OCI-LY3 (cell line): ENCODE measurements at regions not wholly inside any gene's neighbourhood (a gene's known extent, or its start where the extent isn't known, plus 50 kb on each side); places are given as distances from the start of the nearest gene placed in this dataset.
"Not testable (repeated sequence)": the region's sequence is repeated elsewhere in the genome, so short reads cannot be mapped to it uniquely, and the experiment has no call there.

Experiments
- H2AFZ ChIP-seq: fragments of 200-600, 300-600 bp; shearing (Covaris generic); 2 replicates; pipeline ENCODE4 v1.6.0; 2014; ENCODE audit warnings: antibody characterized with exemption, low read depth, low read length
- H3K27ac ChIP-seq: fragments of 200-600, 300-600 bp; sonication (generic); 2 replicates; pipeline ENCODE4 v1.5.1; 2014; ENCODE audit warnings: mild to moderate bottlenecking, low read length, moderate library complexity, mixed read lengths
- H3K27me3 ChIP-seq: fragments of 200-600, 300-600 bp; sonication (generic); 2 replicates; pipeline ENCODE4 v1.6.1; 2014; ENCODE audit warnings: low read depth, low read length, mixed read lengths
- H3K36me3 ChIP-seq: fragments of 200-600, 300-600 bp; sonication (generic); replicated peaks from 2 replicates; pipeline ENCODE3; 2014; ENCODE audit warnings: low read depth, low read length, mixed read lengths
- H3K4me1 ChIP-seq: fragments of 300-600, 200-600 bp; sonication (generic); 2 replicates; pipeline ENCODE4 v1.6.1; 2014; ENCODE audit warnings: low read length, mixed read lengths
- H3K4me2 ChIP-seq: fragments of 200-600, 300-600 bp; sonication (generic); 2 replicates; pipeline ENCODE4 v1.6.1; 2014; ENCODE audit warnings: low read length, mixed read lengths
- H3K4me3 ChIP-seq: fragments of 300-600, 200-600 bp; sonication (generic); 2 replicates; pipeline ENCODE4 v1.5.1; 2014; ENCODE audit warnings: antibody characterized with exemption, mild to moderate bottlenecking, low read length, moderate library complexity
- H3K79me2 ChIP-seq: fragments of 300-600, 200-600 bp; shearing (Covaris generic); 2 replicates; pipeline ENCODE4 v1.6.1; 2014; ENCODE audit warnings: mild to moderate bottlenecking, low read length, mixed read lengths
- H3K9ac ChIP-seq: fragments of 300-600, 200-600 bp; shearing (Covaris generic); 2 replicates; pipeline ENCODE4 v1.6.0; 2014; ENCODE audit warnings: mild to moderate bottlenecking, low read length, moderate library complexity
- H3K9me3 ChIP-seq: fragments of 200-600, 300-600 bp; shearing (Covaris generic); 2 replicates; pipeline ENCODE4 v1.6.1; 2014; ENCODE audit warnings: low read length, mixed read lengths; ENCODE audit not compliant: insufficient read depth
- H4K20me1 ChIP-seq: fragments of 200-600, 300-600 bp; sonication (generic); 2 replicates; pipeline ENCODE4 v1.6.1; 2016; ENCODE audit warnings: low read length, mixed read lengths; ENCODE audit not compliant: insufficient read depth
- CTCF ChIP-seq: fragments of 200-600, 300-600 bp; sonication (generic); IDR thresholded peaks from 2 replicates; pipeline ENCODE4 v1.5.1; 2014; ENCODE audit warnings: antibody characterized with exemption, low read length, low read depth
- EZH2phosphoT487 ChIP-seq: fragments of 200-600 bp; shearing (Covaris generic); IDR thresholded peaks from 2 replicates; pipeline ENCODE4 v1.6.1; 2018; ENCODE audit warnings: antibody characterized with exemption, mixed run types, low read depth

- Histone ChIP-seq H3K79me2 (no peaks in the 10 kb centered on the region), H3K4me1 (no peaks in the 10 kb centered on the region), H3K9ac (no peak overlapping the region), H3K27ac (no peak overlapping the region), H3K36me3 (no peaks in the 10 kb centered on the region), H3K9me3 (no peaks in the 10 kb centered on the region), H3K27me3 (no peaks in the 10 kb centered on the region), H4K20me1 (no peaks in the 10 kb centered on the region), H2AFZ (no peak overlapping the region), H3K4me3 (no peak overlapping the region), H3K4me2 (no peak overlapping the region)
- TF ChIP-seq EZH2phosphoT487 (no peak), CTCF (no peak)
These were observed 120.2 kb upstream of the HCCS start for GRCh38 chrX:10990976-10991375.

- no peak overlapping the region for H3K9ac ChIP-seq
- no peak overlapping the region for H3K27ac ChIP-seq
- TF ChIP-seq EZH2phosphoT487 = no peak
- no peak for TF ChIP-seq CTCF
- no peaks in the 10 kb centered on the region for H3K9me3 ChIP-seq
- H4K20me1 ChIP-seq = no peaks in the 10 kb centered on the region
- no peak overlapping the region for H3K4me3 ChIP-seq
- H3K27me3 ChIP-seq = no peaks in the 10 kb centered on the region
- H2AFZ ChIP-seq = no peak overlapping the region
- H3K4me1 ChIP-seq = no peaks in the 10 kb centered on the region
- H3K79me2 ChIP-seq = no peaks in the 10 kb centered on the region
- no peak overlapping the region for H3K4me2 ChIP-seq
- no peaks in the 10 kb centered on the region for H3K36me3 ChIP-seq
These were observed 119.0 kb upstream of the HCCS start for GRCh38 chrX:10992110-10992509.

DNA sequence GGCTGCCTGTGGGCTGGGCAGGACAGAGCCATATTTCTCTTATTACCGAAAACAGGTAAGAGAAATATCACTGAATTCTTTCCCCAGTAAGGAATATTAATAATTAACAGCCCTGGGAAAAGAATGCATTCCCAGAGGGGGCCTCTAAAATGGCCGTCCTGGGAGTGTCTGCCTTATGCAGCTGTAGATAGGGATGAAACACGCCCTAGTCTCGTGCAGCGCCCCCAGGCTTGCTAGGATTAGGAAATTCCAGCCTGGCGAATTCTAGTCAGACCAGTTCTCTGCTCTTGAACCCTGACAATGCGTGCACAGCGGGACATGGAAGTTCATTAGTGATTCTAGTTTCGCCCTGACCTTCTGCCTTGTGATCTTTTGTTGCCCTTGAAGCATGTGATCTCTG, 104.1 kb upstream of the HCCS start:
- not testable (repeated sequence) for H3K36me3 ChIP-seq, H3K4me2 ChIP-seq, H4K20me1 ChIP-seq, H3K27ac ChIP-seq, H3K9ac ChIP-seq, H2AFZ ChIP-seq, H3K79me2 ChIP-seq, H3K9me3 ChIP-seq, H3K4me1 ChIP-seq, H3K4me3 ChIP-seq, H3K27me3 ChIP-seq

- no peaks in the 10 kb centered on the region for H3K9me3 ChIP-seq
- no peaks in the 10 kb centered on the region for H3K79me2 ChIP-seq
- H3K4me1 ChIP-seq = no peaks in the 10 kb centered on the region
- no peak overlapping the region for H3K4me2 ChIP-seq
- no peak for TF ChIP-seq EZH2phosphoT487
- no peak for TF ChIP-seq CTCF
- H3K9ac ChIP-seq = no peak overlapping the region
- H3K27me3 ChIP-seq = no peaks in the 10 kb centered on the region
- no peaks in the 10 kb centered on the region for H4K20me1 ChIP-seq
- H3K27ac ChIP-seq = no peak overlapping the region
- no peak overlapping the region for H3K4me3 ChIP-seq
- H2AFZ ChIP-seq = no peak overlapping the region
- H3K36me3 ChIP-seq = no peaks in the 10 kb centered on the region
These were observed 100.7 kb upstream of the HCCS start for GRCh38 chrX:11010476-11010875.

GRCh38 chrX:11016728-11017127, 94.4 kb upstream of the HCCS start:
- no peaks in the 10 kb centered on the region for H3K27me3 ChIP-seq
- no peak overlapping the region for H3K27ac ChIP-seq
- no peaks in the 10 kb centered on the region for H3K9me3 ChIP-seq
- no peak overlapping the region for H3K4me2 ChIP-seq
- no peaks in the 10 kb centered on the region for H4K20me1 ChIP-seq
- H2AFZ ChIP-seq = no peak overlapping the region
- no peak overlapping the region for H3K9ac ChIP-seq
- no peaks in the 10 kb centered on the region for H3K36me3 ChIP-seq
- H3K4me1 ChIP-seq = 0 out of 2 replicates have a peak, but pooled peaks cover 4% of the 10 kb centered on the region
- H3K79me2 ChIP-seq = no peaks in the 10 kb centered on the region
- no peak overlapping the region for H3K4me3 ChIP-seq
- no peak for TF ChIP-seq CTCF
- TF ChIP-seq EZH2phosphoT487 = no peak

DNA sequence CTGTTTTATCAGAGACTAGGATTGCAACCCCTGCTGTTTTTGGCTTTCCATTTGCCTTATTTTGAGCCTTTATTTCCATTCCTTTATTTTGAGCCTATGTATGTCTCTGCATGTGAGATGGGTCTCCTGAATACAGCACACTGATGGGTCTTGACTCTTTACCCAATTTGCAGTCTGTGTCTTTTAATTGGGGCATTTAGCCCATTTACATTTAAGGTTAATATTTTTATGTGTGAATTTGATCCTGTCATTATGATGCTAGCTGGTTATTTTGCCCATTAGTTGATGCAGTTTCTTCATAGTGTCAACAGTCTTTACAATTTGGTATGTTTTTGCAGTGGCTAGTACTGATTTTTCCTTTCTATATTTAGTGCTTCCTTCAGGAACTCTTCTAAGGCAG, 88.5 kb upstream of the HCCS start:
- not testable (repeated sequence) for H3K4me2 ChIP-seq, H3K79me2 ChIP-seq, H3K27me3 ChIP-seq

More for the DNA sequence above, 88.5 kb upstream of the HCCS start:
- not testable (repeated sequence) for H2AFZ ChIP-seq, H3K36me3 ChIP-seq, H3K4me1 ChIP-seq, H3K4me3 ChIP-seq, H3K9ac ChIP-seq, H3K9me3 ChIP-seq, H3K27ac ChIP-seq, H4K20me1 ChIP-seq
